Mammary epithelial cell (primary cell): ENCODE measurements at regions not wholly inside any gene's neighbourhood (a gene's known extent, or its start where the extent isn't known, plus 50 kb on each side); places are given as distances from the start of the nearest gene placed in this dataset.
"Not testable (repeated sequence)": the region's sequence is repeated elsewhere in the genome, so short reads cannot be mapped to it uniquely, and the experiment has no call there.

Source experiments
- EZH2 ChIP-seq: IDR thresholded peaks from 2 replicates; pipeline ENCODE4 v1.6.1; 2012; ENCODE audit warnings: low read length, inconsistent platforms, borderline replicate concordance
- TF ChIP-seq, protein P1 (sequence below), 2 donors: IDR thresholded peaks in 1 of 2; conservative IDR thresholded peaks in 1 of 2; 2 replicates each; pipeline ENCODE4 v1.5.1; 2011 to 2012; ENCODE audit warnings: inconsistent platforms in 2 of 2, low read length in 2 of 2, mild to moderate bottlenecking in 2 of 2, control low read depth in 1 of 2, low read depth in 1 of 2; ENCODE audit not compliant: insufficient read depth in 1 of 2; ENCODE audit errors: extremely low read depth in 1 of 2

DNA sequence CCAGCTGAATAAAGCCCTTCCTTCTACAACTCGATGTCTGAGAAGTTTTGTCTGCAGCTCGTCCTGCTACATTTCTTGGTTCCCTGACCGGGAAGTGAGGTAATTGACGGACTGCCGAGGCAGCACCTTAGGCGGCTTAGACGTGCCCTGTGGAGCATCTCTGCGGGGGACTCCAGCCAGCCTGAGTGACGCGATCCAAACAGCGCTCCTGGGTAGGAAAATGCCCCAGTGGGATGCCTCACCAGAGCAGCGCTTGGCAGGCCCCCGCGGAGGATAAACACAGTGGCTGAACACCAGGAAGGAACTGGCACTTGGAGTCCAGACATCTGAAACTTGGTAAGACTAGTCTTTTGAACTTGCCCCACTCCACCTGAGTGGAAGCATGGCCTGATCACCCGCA lies 737.3 kb downstream of the COL12A1 start:
- TF ChIP-seq, protein P1, sequence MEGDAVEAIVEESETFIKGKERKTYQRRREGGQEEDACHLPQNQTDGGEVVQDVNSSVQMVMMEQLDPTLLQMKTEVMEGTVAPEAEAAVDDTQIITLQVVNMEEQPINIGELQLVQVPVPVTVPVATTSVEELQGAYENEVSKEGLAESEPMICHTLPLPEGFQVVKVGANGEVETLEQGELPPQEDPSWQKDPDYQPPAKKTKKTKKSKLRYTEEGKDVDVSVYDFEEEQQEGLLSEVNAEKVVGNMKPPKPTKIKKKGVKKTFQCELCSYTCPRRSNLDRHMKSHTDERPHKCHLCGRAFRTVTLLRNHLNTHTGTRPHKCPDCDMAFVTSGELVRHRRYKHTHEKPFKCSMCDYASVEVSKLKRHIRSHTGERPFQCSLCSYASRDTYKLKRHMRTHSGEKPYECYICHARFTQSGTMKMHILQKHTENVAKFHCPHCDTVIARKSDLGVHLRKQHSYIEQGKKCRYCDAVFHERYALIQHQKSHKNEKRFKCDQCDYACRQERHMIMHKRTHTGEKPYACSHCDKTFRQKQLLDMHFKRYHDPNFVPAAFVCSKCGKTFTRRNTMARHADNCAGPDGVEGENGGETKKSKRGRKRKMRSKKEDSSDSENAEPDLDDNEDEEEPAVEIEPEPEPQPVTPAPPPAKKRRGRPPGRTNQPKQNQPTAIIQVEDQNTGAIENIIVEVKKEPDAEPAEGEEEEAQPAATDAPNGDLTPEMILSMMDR (conservative IDR thresholded peaks at IDR 0.05 in 1 of 2, IDR thresholded peaks at IDR 0.05 in 1 of 2; ENCODE audit: extremely low read depth in 1 of 2, insufficient read depth in 1 of 2, low read depth in 1 of 2, low read length in 2 of 2), result not testable (repeated sequence)
- TF ChIP-seq EZH2, result not testable (repeated sequence)
